Stimulated activated CD4-positive, alpha-beta T cell treated with anti-CD3 and anti-CD28 coated beads, TNF-alpha, amount 100 ng/mL, for 48 hours (primary cell): ENCODE measurements at regions not wholly inside any gene's neighbourhood (a gene's known extent, or its start where the extent isn't known, plus 50 kb on each side); places are given as distances from the start of the nearest gene placed in this dataset.
"Not testable (repeated sequence)": the region's sequence is repeated elsewhere in the genome, so short reads cannot be mapped to it uniquely, and the experiment has no call there.

Experiments
- DNase-seq, 3 donors: peaks; one replicate each; pipeline ENCODE4 v3.0.0-alpha.2; 2020; ENCODE audit warnings: low read depth in 3 of 3

GRCh38 chr7:41435020-41435419 lies 267.9 kb downstream of the INHBA start:
- DNase-seq = not testable (repeated sequence)

GRCh38 chr7:41431671-41432070 lies 271.2 kb downstream of the INHBA start:
- DNase-seq = no peak

GRCh38 chr7:41428381-41428780 lies 274.5 kb downstream of the INHBA start:
- DNase-seq = no peak

GRCh38 chr7:41425926-41426325 lies 277.0 kb downstream of the INHBA start:
- DNase-seq = no peak

- DNase-seq = no peak
Measured at GRCh38 chr7:41421056-41421455, 281.8 kb downstream of the INHBA start.

- no peak for DNase-seq
Measured at GRCh38 chr7:41420421-41420820, 282.5 kb downstream of the INHBA start.

GRCh38 chr7:41418337-41418736 lies 284.6 kb downstream of the INHBA start:
- no peak for DNase-seq

- no peak for DNase-seq
Measured at GRCh38 chr7:41416208-41416595, 286.7 kb downstream of the INHBA start.

- DNase-seq = no peak
Measured at GRCh38 chr7:41415471-41416207, 287.3 kb downstream of the INHBA start.

GRCh38 chr7:41415051-41415450 lies 287.8 kb downstream of the INHBA start:
- no peak for DNase-seq

GRCh38 chr7:41404375-41405074 lies 298.4 kb downstream of the INHBA start:
- no peak for DNase-seq

GRCh38 chr7:41403291-41403690 lies 299.6 kb downstream of the INHBA start:
- DNase-seq = no peak

- DNase-seq = no peak
Measured at GRCh38 chr7:41401833-41402232, 301.1 kb downstream of the INHBA start.

- DNase-seq = no peak
Measured at GRCh38 chr7:41399171-41399570, 303.7 kb downstream of the INHBA start.

- no peak for DNase-seq
Measured at GRCh38 chr7:41391818-41392217, 311.1 kb downstream of the INHBA start.

GRCh38 chr7:41388933-41389332 lies 314.0 kb downstream of the INHBA start:
- not testable (repeated sequence) for DNase-seq

- no peak for DNase-seq
Measured at GRCh38 chr7:41385996-41386395, 316.9 kb downstream of the INHBA start.

- DNase-seq = no peak
Measured at GRCh38 chr7:41384418-41384817, 318.5 kb downstream of the INHBA start.

- DNase-seq = no peak
Measured at GRCh38 chr7:41383596-41383995, 319.3 kb downstream of the INHBA start.

GRCh38 chr7:41378156-41378555 lies 324.7 kb downstream of the INHBA start:
- no peak for DNase-seq

- DNase-seq = no peak
Measured at GRCh38 chr7:41375582-41375981, 327.3 kb downstream of the INHBA start.

- no peak for DNase-seq
Measured at GRCh38 chr7:41374150-41374848, 328.6 kb downstream of the INHBA start.
